Stomach (tissue), 8 donors: ENCODE measurements at regions not wholly inside any gene's neighbourhood (a gene's known extent, or its start where the extent isn't known, plus 50 kb on each side); places are given as distances from the start of the nearest gene placed in this dataset.

Experiments
- DNase-seq, 2 donors: peaks; one replicate each; pipeline versions ENCODE4 v3.0.0 to v3.0.0-alpha.2; 2013 to 2019
- H3K27ac ChIP-seq, 5 donors: fragments of 200-600 bp in 4 of 5; sonication (generic) in 4 of 5; one replicate each; pipeline ENCODE4 v1.5.1; 2013 to 2019; ENCODE audit warnings: mild to moderate bottlenecking in 1 of 5, moderate library complexity in 1 of 5
- H3K27me3 ChIP-seq, 3 donors: fragments of 200-600 bp; sonication (generic); one replicate each; pipeline ENCODE4 v1.5.1; 2017 to 2019; ENCODE audit warnings: mixed run types in 1 of 3
- H3K36me3 ChIP-seq, 4 donors: fragments of 200-600 bp; sonication (generic); 1 replicate in 3 of 4; 2 replicates in 1 of 4; pipeline ENCODE4 v1.5.1; 2016 to 2019
- H3K4me1 ChIP-seq, 4 donors: fragments of 200-600 bp; sonication (generic); one replicate each; pipeline ENCODE4 v1.5.1; 2016 to 2019
- H3K4me3 ChIP-seq, 4 donors: fragments of 200-600 bp; sonication (generic) in 3 of 4; one replicate each; pipeline ENCODE4 v1.5.1; 2016 to 2019; ENCODE audit warnings: mild to moderate bottlenecking in 1 of 4
- H3K9me3 ChIP-seq, 4 donors: fragments of 200-600 bp; sonication (generic); one replicate each; pipeline ENCODE4 v1.5.1; 2016 to 2019
- CTCF ChIP-seq, 7 experiments: fragments of 450-650 bp in 4 of 7; fragments of 200-600 bp in 3 of 7; sonication (generic) in 3 of 7; IDR thresholded peaks; one replicate each; pipeline ENCODE4 v1.5.1; 2016 to 2019; ENCODE audit warnings: antibody characterized with exemption in 7 of 7, control low read depth in 2 of 7, mild to moderate bottlenecking in 1 of 7
- EP300 ChIP-seq: sonication (generic); formaldehyde crosslinking; IDR thresholded peaks from one replicate; pipeline ENCODE4 v1.6.1; 2017; ENCODE audit warnings: antibody characterized with exemption
- POLR2A ChIP-seq, 4 donors: fragments of 450-650 bp; IDR thresholded peaks; one replicate each; pipeline ENCODE4 v1.6.1; 2016; ENCODE audit warnings: antibody characterized with exemption in 4 of 4, control low read depth in 2 of 4, mild to moderate bottlenecking in 1 of 4, moderate library complexity in 1 of 4
- POLR2AphosphoS5 ChIP-seq, 3 donors: sonication (generic); formaldehyde crosslinking; IDR thresholded peaks; one replicate each; pipeline ENCODE4 v1.6.1; 2016; ENCODE audit warnings: antibody characterized with exemption in 3 of 3
- WGBS, 5 donors: extraction: QIAGEN DNeasy Blood & Tissue Kit in 3 of 5; methylation state at CpG; one replicate each; pipeline versions ENCODE4 v1.1.5 to v1.1.7; 2013 to 2018; 5-methylcytosine and 5-hydroxymethylcytosine counted together
- intact Hi-C: fragments of 100-400 bp; cut with DNase I; formaldehyde crosslinking; loops from one replicate; pipeline ENCODE4 v1.15.1; 2023; ENCODE audit warnings: low total_unique reads
- donor health status: healthy with polysubstance abuse.
- donor health status: Bipolar disorder and iron deficiency.
- donor health status: healthy.

GRCh38 chr11:130727157-130728119 lies 188.8 kb downstream of the SNX19 start:
- H3K27me3 ChIP-seq, result no peaks in the 10 kb centered on the region
- H3K4me3 ChIP-seq, result no peak overlapping the region
- peaks cover 8 to 18% (median 12%) of the 10 kb centered on the region in 4 donors for H3K4me1 ChIP-seq
- DNase-seq, result no peak
- WGBS, 5 donors, result 77 to 88% (median 83%) methylated on average over 9 of the region's 9 CpGs
- TF ChIP-seq POLR2A (IDR thresholded peaks at IDR 0.05), result no peak
- TF ChIP-seq POLR2AphosphoS5 (IDR thresholded peaks at IDR 0.05), result no peak
- no peak for TF ChIP-seq CTCF (IDR thresholded peaks at IDR 0.05)
- TF ChIP-seq EP300, result no peak
- no peaks in the 10 kb centered on the region for H3K36me3 ChIP-seq
- H3K27ac ChIP-seq, result no peak overlapping the region
- intact Hi-C loops, result no loop called here
- peaks cover 2 to 23% (median 11%) of the 10 kb centered on the region in 4 donors for H3K9me3 ChIP-seq

GRCh38 chr11:130728185-130729180 lies 187.8 kb downstream of the SNX19 start:
- Histone ChIP-seq H3K27me3 (no peaks in the 10 kb centered on the region), H3K4me1 (peaks cover 8 to 18% (median 12%) of the 10 kb centered on the region in 4 donors), H3K27ac (no peak overlapping the region), H3K36me3 (no peaks in the 10 kb centered on the region), H3K4me3 (no peak overlapping the region), H3K9me3 (peaks cover 2 to 23% (median 11%) of the 10 kb centered on the region in 4 donors)
- intact Hi-C loops, result no loop called here
- WGBS, 5 donors, result 84 to 92% (median 90%) methylated on average over 8 of the region's 8 CpGs
- TF ChIP-seq EP300 (no peak), POLR2AphosphoS5 (IDR thresholded peaks at IDR 0.05) (no peak), CTCF (IDR thresholded peaks at IDR 0.05) (no peak), POLR2A (IDR thresholded peaks at IDR 0.05) (no peak)
- DNase-seq, result no peak

- Histone ChIP-seq H3K36me3 (no peaks in the 10 kb centered on the region), H3K4me3 (no peak overlapping the region), H3K27me3 (no peaks in the 10 kb centered on the region), H3K9me3 (peaks cover 2 to 23% (median 11%) of the 10 kb centered on the region in 4 donors), H3K4me1 (peaks cover 8 to 18% (median 12%) of the 10 kb centered on the region in 4 donors), H3K27ac (no peak overlapping the region)
- DNase-seq, result no peak
- TF ChIP-seq EP300, result no peak
- TF ChIP-seq CTCF (IDR thresholded peaks at IDR 0.05), result no peak
- no peak for TF ChIP-seq POLR2AphosphoS5 (IDR thresholded peaks at IDR 0.05)
- no peak for TF ChIP-seq POLR2A (IDR thresholded peaks at IDR 0.05)
- intact Hi-C loops, result no loop called here
These were observed 187.1 kb downstream of the SNX19 start for GRCh38 chr11:130729193-130729592.

GRCh38 chr11:130729678-130730300 lies 186.5 kb downstream of the SNX19 start:
- 87 to 93% (median 91%) methylated on average over 4 of the region's 4 CpGs for WGBS, 5 donors
- no peak for DNase-seq
- Histone ChIP-seq H3K27ac (no peak overlapping the region), H3K9me3 (peaks cover 2 to 27% (median 11%) of the 10 kb centered on the region in 4 donors), H3K36me3 (no peaks in the 10 kb centered on the region), H3K4me3 (no peak overlapping the region), H3K4me1 (peaks cover 8 to 18% (median 12%) of the 10 kb centered on the region in 4 donors), H3K27me3 (no peaks in the 10 kb centered on the region)
- intact Hi-C loops, result no loop called here
- TF ChIP-seq CTCF (IDR thresholded peaks at IDR 0.05), result no peak
- no peak for TF ChIP-seq EP300
- no peak for TF ChIP-seq POLR2AphosphoS5 (IDR thresholded peaks at IDR 0.05)
- no peak for TF ChIP-seq POLR2A (IDR thresholded peaks at IDR 0.05)
